ENCODE measurements at regions not wholly inside any gene's neighbourhood (a gene's known extent, or its start where the extent isn't known, plus 50 kb on each side); places are given as distances from the start of the nearest gene placed in this dataset.
A peak's percentile ranks its signal among the peaks of the same experiment; 100 is the strongest.

GRCh38 chr7:115125750-115126149 is 203.9 kb downstream of the MDFIC start:
- Histone ChIP-seq H2AK9ac (replicated peaks; ENCODE audit: low read depth, low read length, poor library complexity) (no peak overlapping the region), H4K5ac (ENCODE audit: low read depth, low read length) (no peak overlapping the region), H3K27me3 (ENCODE audit: control insufficient read depth, insufficient read depth, low read length) (no peaks in the 10 kb centered on the region), H3K18ac (ENCODE audit: low read depth, low read length) (no peak overlapping the region), H3K4me2 (ENCODE audit: low read depth, low read length) (no peak overlapping the region), H3K4me1 (ENCODE audit: control insufficient read depth, insufficient read depth, low read length) (no peaks in the 10 kb centered on the region; the same call in 1 of the 2 replicates), H4K91ac (ENCODE audit: insufficient read depth, low read depth, low read length) (no peak overlapping the region), H3K4me3 (ENCODE audit: insufficient read depth, low read depth, low read length) (no peak overlapping the region), H3K79me1 (ENCODE audit: low read depth in 1 of 2, low read length in 2 of 2) (no peaks in the 10 kb centered on the region), H3K56ac (ENCODE audit: extremely low read depth, insufficient read depth, low read length) (no peak overlapping the region), H3K36me3 (ENCODE audit: control insufficient read depth, insufficient read depth, low read length) (no peaks in the 10 kb centered on the region), H3K4ac (ENCODE audit: low read depth, low read length) (no peak overlapping the region), H2AFZ (replicated peaks; ENCODE audit: low read length, poor library complexity) (no peak overlapping the region), H3K14ac (replicated peaks; ENCODE audit: low read depth, low read length) (no peak overlapping the region), H4K20me1 (ENCODE audit: insufficient read depth, low read length) (no peaks in the 10 kb centered on the region), H2AK5ac (ENCODE audit: low read depth, low read length) (no peak overlapping the region), H2BK15ac (ENCODE audit: low read depth, low read length) (no peak overlapping the region), H2BK120ac (ENCODE audit: low read depth, low read length) (no peak overlapping the region), H3K9ac (ENCODE audit: low read depth, low read length) (no peak overlapping the region), H3K9me1 (ENCODE audit: insufficient read depth, low read length) (no peaks in the 10 kb centered on the region), H2BK20ac (ENCODE audit: low read depth, low read length) (no peak overlapping the region), H2BK5ac (ENCODE audit: low read depth, low read length, poor library complexity, severe bottlenecking) (no peak overlapping the region), H3K23ac (ENCODE audit: low read depth, low read length) (no peak overlapping the region), H3K9me3 (ENCODE audit: control insufficient read depth, insufficient read depth, low read length) (no peaks in the 10 kb centered on the region), H3K27ac (ENCODE audit: insufficient read depth, low read length) (no peak overlapping the region), H4K8ac (ENCODE audit: low read depth in 2 of 2, low read length in 2 of 2) (no peak overlapping the region)
- TF ChIP-seq CHD1 (IDR thresholded peaks at IDR 0.05; ENCODE audit: low read depth, low read length) (no peak), RAD21 (IDR thresholded peaks at IDR 0.05; ENCODE audit: low read length) (no peak), SMC3 (IDR thresholded peaks at IDR 0.05; ENCODE audit: low read depth, low read length) (no peak), BHLHE40 (IDR thresholded peaks at IDR 0.05; ENCODE audit: low read depth, low read length) (no peak), MAFK (IDR thresholded peaks at IDR 0.05; ENCODE audit: low read depth, low read length) (peak; percentile 98)
- TF ChIP-seq, protein P1, sequence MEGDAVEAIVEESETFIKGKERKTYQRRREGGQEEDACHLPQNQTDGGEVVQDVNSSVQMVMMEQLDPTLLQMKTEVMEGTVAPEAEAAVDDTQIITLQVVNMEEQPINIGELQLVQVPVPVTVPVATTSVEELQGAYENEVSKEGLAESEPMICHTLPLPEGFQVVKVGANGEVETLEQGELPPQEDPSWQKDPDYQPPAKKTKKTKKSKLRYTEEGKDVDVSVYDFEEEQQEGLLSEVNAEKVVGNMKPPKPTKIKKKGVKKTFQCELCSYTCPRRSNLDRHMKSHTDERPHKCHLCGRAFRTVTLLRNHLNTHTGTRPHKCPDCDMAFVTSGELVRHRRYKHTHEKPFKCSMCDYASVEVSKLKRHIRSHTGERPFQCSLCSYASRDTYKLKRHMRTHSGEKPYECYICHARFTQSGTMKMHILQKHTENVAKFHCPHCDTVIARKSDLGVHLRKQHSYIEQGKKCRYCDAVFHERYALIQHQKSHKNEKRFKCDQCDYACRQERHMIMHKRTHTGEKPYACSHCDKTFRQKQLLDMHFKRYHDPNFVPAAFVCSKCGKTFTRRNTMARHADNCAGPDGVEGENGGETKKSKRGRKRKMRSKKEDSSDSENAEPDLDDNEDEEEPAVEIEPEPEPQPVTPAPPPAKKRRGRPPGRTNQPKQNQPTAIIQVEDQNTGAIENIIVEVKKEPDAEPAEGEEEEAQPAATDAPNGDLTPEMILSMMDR (conservative IDR thresholded peaks at IDR 0.05; ENCODE audit: low read depth, low read length): no peak
- dilution Hi-C loops (cut with HindIII; ENCODE audit: low sequenced_read_pairs, unreplicated experiment) (no loop called here), intact Hi-C loops (cut with micrococcal nuclease) (no loop called here), in situ Hi-C loops (cut with MboI; ENCODE audit: low sequenced_read_pairs) (no loop called here)
- BruUV-seq (replicated peaks): no TSS peak
- ATAC-seq (ENCODE audit: low read depth): no peak
- POLR2A ChIA-PET (ENCODE audit: unreplicated experiment): no interaction called here
- CTCF ChIA-PET: no interaction called here
- no peak for DNase-seq
